Sigmoid colon (tissue), 6 donors: ENCODE measurements at regions not wholly inside any gene's neighbourhood (a gene's known extent, or its start where the extent isn't known, plus 50 kb on each side); places are given as distances from the start of the nearest gene placed in this dataset.

Experiments
- DNase-seq: peaks from one replicate; pipeline ENCODE4 v3.0.0-alpha.2; 2019
- H3K27ac ChIP-seq, 4 donors: fragments of 200-600 bp; sonication (generic); one replicate each; pipeline ENCODE4 v1.5.1; 2016 to 2019; ENCODE audit warnings: mild to moderate bottlenecking in 1 of 4
- H3K27me3 ChIP-seq, 3 donors: fragments of 200-600 bp; sonication (generic); one replicate each; pipeline ENCODE4 v1.5.1; 2019; ENCODE audit warnings: mild to moderate bottlenecking in 1 of 3
- H3K36me3 ChIP-seq, 4 donors: fragments of 200-600 bp; sonication (generic); one replicate each; pipeline ENCODE4 v1.5.1; 2016 to 2019
- H3K4me1 ChIP-seq, 4 donors: fragments of 200-600 bp; sonication (generic); one replicate each; pipeline ENCODE4 v1.5.1; 2017 to 2019
- H3K4me3 ChIP-seq, 4 donors: fragments of 200-600 bp; sonication (generic); one replicate each; pipeline ENCODE4 v1.5.1; 2017 to 2019; ENCODE audit warnings: mild to moderate bottlenecking in 2 of 4, moderate library complexity in 1 of 4
- H3K9me3 ChIP-seq, 4 donors: fragments of 200-600 bp in 3 of 4; sonication (generic) in 3 of 4; one replicate each; pipeline versions ENCODE4 v1.5.1 to v1.6.1; 2013 to 2019
- EP300 ChIP-seq, 4 donors: sonication (generic); formaldehyde crosslinking; IDR thresholded peaks; one replicate each; pipeline ENCODE4 v1.6.1; 2017; ENCODE audit warnings: antibody characterized with exemption in 4 of 4
- POLR2A ChIP-seq, 2 donors: fragments of 450-650 bp; IDR thresholded peaks; one replicate each; pipeline ENCODE4 v1.6.1; 2016; ENCODE audit warnings: antibody characterized with exemption in 2 of 2, mild to moderate bottlenecking in 2 of 2, moderate library complexity in 2 of 2
- POLR2AphosphoS5 ChIP-seq, 4 donors: sonication (generic); formaldehyde crosslinking; IDR thresholded peaks; one replicate each; pipeline ENCODE4 v1.6.1; 2017; ENCODE audit warnings: antibody characterized with exemption in 4 of 4
- WGBS, 2 donors: extraction: QIAGEN DNeasy Blood & Tissue Kit; methylation state at CpG; one replicate each; pipeline ENCODE4 v1.1.7; 2013; 5-methylcytosine and 5-hydroxymethylcytosine counted together
- intact Hi-C: fragments of 100-400 bp; cut with DNase I; formaldehyde crosslinking; loops from one replicate; pipeline ENCODE4 v1.15.1; 2023
- TF ChIP-seq, protein P1 (sequence below), 4 experiments: fragments of 450-650 bp in 3 of 4; fragments of 200-600 bp in 1 of 4; IDR thresholded peaks; one replicate each; pipeline ENCODE4 v1.5.1; 2016 to 2019; ENCODE audit warnings: antibody characterized with exemption in 4 of 4, mild to moderate bottlenecking in 3 of 4, moderate library complexity in 2 of 4
- donor health status: healthy with polysubstance abuse.
- donor health status: healthy.

DNA sequence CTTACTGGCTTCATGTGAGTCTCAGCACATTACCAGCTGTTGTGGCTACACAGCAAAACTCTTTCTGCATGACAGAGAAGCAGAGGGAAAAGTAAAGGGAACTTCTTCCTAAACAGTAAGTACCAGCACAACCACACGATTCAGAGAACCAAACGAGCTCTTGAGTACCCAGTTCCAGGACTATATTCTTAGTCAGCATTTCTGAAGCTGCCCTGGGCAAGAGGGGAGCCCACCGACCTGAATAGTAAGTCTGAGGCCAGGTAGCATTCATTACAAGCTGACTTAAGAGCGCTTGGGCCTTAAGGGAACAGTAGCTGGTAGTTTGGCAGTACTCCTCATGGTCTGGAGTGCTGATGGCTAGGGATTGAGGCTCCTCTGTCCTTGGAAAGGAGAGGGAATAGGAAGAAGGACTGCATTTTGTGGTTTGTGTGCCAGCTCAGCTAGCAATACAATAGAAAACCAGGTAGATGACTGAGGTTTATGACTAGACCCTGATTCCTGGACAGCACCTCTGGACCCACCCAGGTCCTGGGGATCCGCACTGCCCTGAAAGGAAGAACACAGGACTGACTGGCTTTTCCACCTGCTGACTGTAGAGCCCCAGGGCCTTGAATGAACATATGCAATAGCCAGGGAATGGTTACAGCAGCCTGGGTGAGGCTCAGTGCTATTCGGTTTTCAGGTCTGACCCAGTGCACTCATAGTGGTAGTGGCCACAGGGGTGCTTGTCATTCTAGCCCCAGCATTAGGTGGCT is 396.8 kb upstream of the PRMT6 start:
- TF ChIP-seq POLR2A (IDR thresholded peaks at IDR 0.05): no peak
- TF ChIP-seq EP300 (IDR thresholded peaks at IDR 0.05): no peak
- TF ChIP-seq, protein P1, sequence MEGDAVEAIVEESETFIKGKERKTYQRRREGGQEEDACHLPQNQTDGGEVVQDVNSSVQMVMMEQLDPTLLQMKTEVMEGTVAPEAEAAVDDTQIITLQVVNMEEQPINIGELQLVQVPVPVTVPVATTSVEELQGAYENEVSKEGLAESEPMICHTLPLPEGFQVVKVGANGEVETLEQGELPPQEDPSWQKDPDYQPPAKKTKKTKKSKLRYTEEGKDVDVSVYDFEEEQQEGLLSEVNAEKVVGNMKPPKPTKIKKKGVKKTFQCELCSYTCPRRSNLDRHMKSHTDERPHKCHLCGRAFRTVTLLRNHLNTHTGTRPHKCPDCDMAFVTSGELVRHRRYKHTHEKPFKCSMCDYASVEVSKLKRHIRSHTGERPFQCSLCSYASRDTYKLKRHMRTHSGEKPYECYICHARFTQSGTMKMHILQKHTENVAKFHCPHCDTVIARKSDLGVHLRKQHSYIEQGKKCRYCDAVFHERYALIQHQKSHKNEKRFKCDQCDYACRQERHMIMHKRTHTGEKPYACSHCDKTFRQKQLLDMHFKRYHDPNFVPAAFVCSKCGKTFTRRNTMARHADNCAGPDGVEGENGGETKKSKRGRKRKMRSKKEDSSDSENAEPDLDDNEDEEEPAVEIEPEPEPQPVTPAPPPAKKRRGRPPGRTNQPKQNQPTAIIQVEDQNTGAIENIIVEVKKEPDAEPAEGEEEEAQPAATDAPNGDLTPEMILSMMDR (IDR thresholded peaks at IDR 0.05): no peak
- no peak for TF ChIP-seq POLR2AphosphoS5 (IDR thresholded peaks at IDR 0.05)
- no peak for DNase-seq
- intact Hi-C loops: no loop called here
- H3K27ac ChIP-seq: no peak overlapping the region
- no peaks in the 10 kb centered on the region for H3K27me3 ChIP-seq
- no peaks in the 10 kb centered on the region for H3K9me3 ChIP-seq
- H3K4me1 ChIP-seq: no peaks in the 10 kb centered on the region
- no peak overlapping the region for H3K4me3 ChIP-seq
- 64 to 78% methylated on average over 6 of the region's 6 CpGs for WGBS, 2 donors
- H3K36me3 ChIP-seq: no peaks in the 10 kb centered on the region

DNA sequence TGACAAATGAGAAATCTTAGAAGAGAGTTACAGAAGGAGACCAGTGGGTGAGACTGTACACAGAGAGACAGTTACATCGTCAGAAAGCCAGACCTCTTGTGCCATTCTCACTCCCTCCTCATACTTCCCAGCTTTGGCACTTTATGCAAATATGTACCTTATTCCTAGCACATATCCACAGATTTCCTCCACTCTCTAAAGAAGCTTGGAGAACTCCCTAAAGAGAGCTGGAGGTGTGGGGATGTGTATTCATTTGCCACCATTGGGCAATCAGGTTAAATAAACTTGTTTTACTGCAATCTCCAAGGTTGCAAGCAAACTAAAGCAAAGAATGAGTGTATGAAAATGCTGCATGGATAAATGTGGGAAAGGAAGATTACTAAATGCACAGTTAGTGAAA is 380.9 kb upstream of the PRMT6 start:
- no peak overlapping the region for H3K4me3 ChIP-seq
- TF ChIP-seq EP300 (IDR thresholded peaks at IDR 0.05): no peak
- TF ChIP-seq, protein P1 (IDR thresholded peaks at IDR 0.05): no peak
- no peak for TF ChIP-seq POLR2A (IDR thresholded peaks at IDR 0.05)
- no peak for TF ChIP-seq POLR2AphosphoS5 (IDR thresholded peaks at IDR 0.05)
- H3K27me3 ChIP-seq: no peaks in the 10 kb centered on the region
- WGBS, 2 donors: 25 to 74% methylated on average over 1 of the region's 1 CpG
- intact Hi-C loops: no loop called here
- DNase-seq: no peak
- no peak overlapping the region for H3K27ac ChIP-seq
- H3K9me3 ChIP-seq: no peaks in the 10 kb centered on the region
- no peaks in the 10 kb centered on the region for H3K36me3 ChIP-seq
- H3K4me1 ChIP-seq: peaks cover 0 to 15% (median 6%) of the 10 kb centered on the region in 4 donors

DNA sequence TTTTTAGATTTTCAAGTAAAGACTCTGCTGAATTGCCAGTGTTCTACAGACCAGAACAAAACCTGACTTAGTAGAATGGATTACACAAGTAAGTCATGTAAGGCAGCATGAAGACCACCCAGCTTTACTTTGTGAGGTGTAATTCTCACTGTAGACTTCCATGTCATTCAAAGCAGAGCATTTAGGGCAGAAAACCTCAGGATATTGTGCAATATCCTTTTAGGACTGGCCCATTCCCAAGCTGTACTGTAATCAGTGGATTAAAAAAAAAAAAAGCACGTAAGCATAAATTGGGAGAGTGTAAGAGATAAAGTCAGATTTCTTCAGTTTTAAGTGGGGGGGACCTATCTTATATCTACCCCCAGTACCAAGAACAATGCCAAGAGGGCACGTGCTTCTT is 380.5 kb upstream of the PRMT6 start:
- no peaks in the 10 kb centered on the region for H3K9me3 ChIP-seq
- H3K27me3 ChIP-seq: no peaks in the 10 kb centered on the region
- H3K4me3 ChIP-seq: no peak overlapping the region
- H3K27ac ChIP-seq: no peak overlapping the region
- TF ChIP-seq EP300 (IDR thresholded peaks at IDR 0.05): no peak
- TF ChIP-seq, protein P1 (IDR thresholded peaks at IDR 0.05): no peak
- TF ChIP-seq POLR2A (IDR thresholded peaks at IDR 0.05): no peak
- no peak for TF ChIP-seq POLR2AphosphoS5 (IDR thresholded peaks at IDR 0.05)
- no peak for DNase-seq
- intact Hi-C loops: no loop called here
- H3K36me3 ChIP-seq: no peaks in the 10 kb centered on the region
- H3K4me1 ChIP-seq: peaks cover 0 to 15% (median 6%) of the 10 kb centered on the region in 4 donors
- WGBS, 2 donors: 56 to 63% methylated on average over 2 of the region's 2 CpGs

DNA sequence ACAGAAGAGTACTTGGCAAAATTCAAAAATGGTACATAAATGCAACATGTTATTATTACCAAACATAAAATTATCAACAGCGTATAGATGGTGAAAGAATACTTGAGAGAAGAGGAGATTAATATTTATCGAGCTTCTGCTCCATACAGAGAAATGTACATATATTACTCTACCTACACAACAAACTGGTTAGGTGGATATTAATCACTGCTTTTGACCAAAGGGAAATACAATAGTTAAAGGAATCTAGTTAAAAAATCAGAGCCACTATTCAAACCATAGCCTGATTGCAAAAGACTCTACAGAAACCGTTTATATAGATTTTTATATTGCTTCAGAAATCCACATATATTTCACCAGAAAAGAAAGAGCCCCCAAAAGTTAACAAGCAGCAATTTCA is 379.3 kb upstream of the PRMT6 start:
- TF ChIP-seq POLR2A (IDR thresholded peaks at IDR 0.05) (no peak), EP300 (IDR thresholded peaks at IDR 0.05) (no peak), POLR2AphosphoS5 (IDR thresholded peaks at IDR 0.05) (no peak)
- TF ChIP-seq, protein P1 (IDR thresholded peaks at IDR 0.05): no peak
- intact Hi-C loops: no loop called here
- Histone ChIP-seq H3K36me3 (no peaks in the 10 kb centered on the region), H3K27ac (no peak overlapping the region), H3K27me3 (no peaks in the 10 kb centered on the region), H3K4me3 (no peak overlapping the region), H3K4me1 (peaks cover 0 to 15% (median 6%) of the 10 kb centered on the region in 4 donors), H3K9me3 (no peaks in the 10 kb centered on the region)
- no peak for DNase-seq
- 71 to 87% methylated on average over 3 of the region's 3 CpGs for WGBS, 2 donors

GRCh38 chr1:106677721-106678120 is 378.8 kb upstream of the PRMT6 start:
- intact Hi-C loops: no loop called here
- no peaks in the 10 kb centered on the region for H3K27me3 ChIP-seq
- no peak for DNase-seq
- WGBS, 2 donors: 43 to 61% methylated on average over 3 of the region's 3 CpGs
- TF ChIP-seq, protein P1 (IDR thresholded peaks at IDR 0.05): no peak
- TF ChIP-seq POLR2AphosphoS5 (IDR thresholded peaks at IDR 0.05): no peak
- TF ChIP-seq EP300 (IDR thresholded peaks at IDR 0.05): no peak
- TF ChIP-seq POLR2A (IDR thresholded peaks at IDR 0.05): no peak
- H3K4me3 ChIP-seq: no peak overlapping the region
- no peak overlapping the region for H3K27ac ChIP-seq
- H3K9me3 ChIP-seq: no peaks in the 10 kb centered on the region
- no peaks in the 10 kb centered on the region for H3K36me3 ChIP-seq
- H3K4me1 ChIP-seq: peaks cover 0 to 15% (median 6%) of the 10 kb centered on the region in 4 donors
